AG10803 (cell line): ENCODE measurements at regions not wholly inside any gene's neighbourhood (a gene's known extent, or its start where the extent isn't known, plus 50 kb on each side); places are given as distances from the start of the nearest gene placed in this dataset.

Source experiments
- DNase-seq: peaks from one replicate; pipeline ENCODE4 v3.0.0; 2010; ENCODE audit warnings: low read depth
- H3K4me3 ChIP-seq: 2 replicates; pipeline ENCODE4 v1.5.1; 2011; ENCODE audit warnings: mild to moderate bottlenecking, low read length, control low read depth
- CTCF ChIP-seq: conservative IDR thresholded peaks from 2 replicates; pipeline ENCODE4 v1.5.1; 2011; ENCODE audit warnings: mild to moderate bottlenecking, low read length, control low read depth, inconsistent platforms

DNA sequence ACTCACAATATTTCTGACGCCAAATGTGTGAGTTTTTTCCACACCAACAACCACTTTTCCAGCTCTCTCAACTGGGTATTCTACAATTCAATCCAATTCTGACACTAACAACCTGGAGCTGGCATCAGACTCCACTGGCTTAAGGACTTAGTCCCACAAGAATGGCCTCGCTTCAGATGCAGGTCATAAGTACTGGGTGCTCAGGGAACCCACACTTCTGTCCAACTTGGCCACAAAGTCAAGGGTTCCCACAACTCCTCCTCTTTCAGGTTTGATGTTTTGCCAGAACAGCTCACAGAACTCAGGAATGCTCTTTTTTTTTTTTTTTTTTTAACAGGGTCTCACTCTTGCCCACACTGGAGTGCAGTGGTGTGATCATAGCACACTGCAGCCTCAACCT is 56.1 kb upstream of the TMC5 start:
- no peak for TF ChIP-seq CTCF
- no peak for DNase-seq
- H3K4me3 ChIP-seq = no peak overlapping the region

- H3K4me3 ChIP-seq = no peak overlapping the region
- DNase-seq = no peak
- no peak for TF ChIP-seq CTCF
These were observed 53.9 kb upstream of the TMC5 start for GRCh38 chr16:19363740-19364139.

- no peak for TF ChIP-seq CTCF
- no peak overlapping the region for H3K4me3 ChIP-seq
- no peak for DNase-seq
These were observed 52.2 kb upstream of the TMC5 start for GRCh38 chr16:19365486-19365885.

- no peak overlapping the region for H3K4me3 ChIP-seq
- peak; percentile 34 for DNase-seq
- no peak for TF ChIP-seq CTCF
These were observed 51.3 kb upstream of the TMC5 start for GRCh38 chr16:19366391-19366790.

DNA sequence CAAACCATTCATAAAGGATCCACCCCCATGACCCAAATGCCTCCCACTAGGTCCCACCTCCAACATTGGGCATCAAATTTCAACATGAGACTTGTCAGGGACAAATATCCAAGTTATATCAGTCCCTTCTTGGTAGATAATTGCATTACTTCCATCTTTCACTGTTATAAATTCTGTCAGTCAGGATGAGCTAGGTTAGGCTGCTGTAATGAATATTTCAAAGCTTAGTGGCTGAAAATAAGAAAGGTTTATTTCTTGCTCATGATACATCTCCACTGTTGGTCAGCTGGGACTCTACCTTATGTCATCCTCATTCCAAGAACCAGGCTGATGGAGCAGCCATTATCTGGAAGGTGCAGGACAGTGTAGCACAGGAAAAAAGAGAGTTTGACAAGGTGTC is 50.3 kb upstream of the TMC5 start:
- no peak for DNase-seq
- no peak overlapping the region for H3K4me3 ChIP-seq
- TF ChIP-seq CTCF = no peak
